NCI-H2227 (cell line): ENCODE measurements at regions not wholly inside any gene's neighbourhood (a gene's known extent, or its start where the extent isn't known, plus 50 kb on each side); places are given as distances from the start of the nearest gene placed in this dataset.
A peak's percentile ranks its signal among the peaks of the same experiment; 100 is the strongest.
"Not testable (repeated sequence)": the region's sequence is repeated elsewhere in the genome, so short reads cannot be mapped to it uniquely, and the experiment has no call there.

Experiments used
- DNase-seq: peaks from one replicate; lab custom pipeline; 2025; ENCODE audit not compliant: unreplicated experiment; lab: John Stamatoyannopoulos, UW

DNA sequence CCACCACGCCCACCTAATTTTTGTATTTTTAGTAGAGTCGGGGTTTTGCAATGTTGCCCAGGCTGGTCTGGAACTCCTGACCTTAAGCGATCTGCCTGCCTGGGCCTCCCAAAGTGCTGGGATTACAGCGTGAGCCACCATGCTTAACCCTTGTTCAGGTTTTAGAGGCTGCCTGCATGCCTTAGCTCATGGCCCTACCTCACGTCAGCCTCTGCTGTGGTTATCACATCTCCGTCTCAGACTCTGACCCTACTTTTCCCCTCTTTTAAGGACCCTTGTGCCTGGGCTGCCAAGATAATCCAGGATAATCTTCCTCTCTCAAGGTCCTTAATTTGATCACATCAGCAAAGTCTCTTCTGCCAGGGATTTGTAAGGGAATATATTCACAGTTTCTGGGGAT is 98.2 kb upstream of the PMAIP1 start:
- no peak for DNase-seq

DNA sequence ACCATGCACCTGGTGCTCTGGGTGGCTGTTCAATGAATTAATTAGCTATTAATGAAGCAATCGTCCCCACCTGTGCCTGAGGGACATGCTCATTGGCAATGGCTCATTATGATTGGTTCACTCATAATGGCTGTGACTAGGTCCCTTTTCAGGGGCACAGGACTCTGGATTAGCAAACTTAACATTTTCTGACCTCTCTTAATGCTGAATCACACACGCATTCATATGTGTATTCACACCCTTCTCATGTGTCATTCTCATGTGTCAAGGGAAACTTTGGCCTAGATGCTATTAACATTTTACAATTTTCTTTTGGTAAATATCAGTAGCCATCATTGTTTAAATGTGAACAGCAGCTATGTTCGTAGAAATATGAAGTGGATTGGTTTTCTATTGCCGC is 98.9 kb upstream of the PMAIP1 start:
- no peak for DNase-seq

- no peak for DNase-seq
Measured at GRCh38 chr18:59799383-59800015, 100.3 kb upstream of the PMAIP1 start.

DNA sequence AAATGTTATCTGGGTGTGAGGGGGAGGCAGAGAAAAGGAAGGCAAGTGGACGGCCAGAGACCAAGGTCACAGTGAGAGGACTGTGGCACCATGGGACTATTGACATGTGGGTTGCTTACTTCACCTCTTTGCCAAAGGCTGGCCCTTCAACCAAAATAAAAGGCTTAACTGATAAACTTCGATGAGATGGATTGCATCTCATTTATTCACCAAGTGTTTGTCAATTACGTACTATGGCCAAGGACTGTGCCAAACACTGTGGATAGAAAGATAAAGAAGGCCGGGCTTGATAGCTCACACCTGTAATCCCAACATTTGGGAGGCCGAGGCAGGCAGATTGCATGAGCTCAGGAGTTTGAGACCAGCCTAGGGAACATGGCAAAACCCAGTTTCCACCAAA is 98.7 kb upstream of the CCBE1 start:
- no peak for DNase-seq

- DNase-seq = no peak
Measured at GRCh38 chr18:59792353-59792752, 95.1 kb upstream of the CCBE1 start.

DNA sequence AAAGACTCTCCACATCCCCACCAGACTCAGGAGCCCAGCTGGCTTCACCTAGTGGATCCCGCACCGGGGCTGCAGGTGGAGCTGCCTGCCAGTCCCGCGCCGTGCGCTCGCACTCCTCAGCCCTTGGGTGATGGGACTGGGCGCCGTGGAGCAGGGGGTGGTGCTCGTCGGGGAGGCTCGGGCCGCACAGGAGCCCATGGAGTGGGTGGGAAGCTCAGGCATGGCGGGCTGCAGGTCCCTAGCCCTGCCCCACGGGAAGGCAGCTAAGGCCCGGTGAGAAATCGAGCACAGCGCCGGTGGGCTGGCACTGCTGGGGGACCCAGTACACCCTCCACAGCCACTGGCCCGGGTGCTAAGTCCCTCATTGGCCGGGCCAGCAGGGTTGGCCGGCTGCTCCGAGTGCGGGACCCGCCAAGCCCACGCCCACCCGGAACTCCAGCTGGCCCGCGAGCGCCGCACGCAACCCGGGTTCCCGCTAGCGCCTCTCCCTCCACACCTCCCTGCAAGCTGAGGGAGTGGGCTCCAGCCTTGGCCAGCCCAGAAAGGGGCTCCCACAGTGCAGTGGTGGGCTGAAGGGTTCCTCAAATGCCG is 93.2 kb upstream of the CCBE1 start:
- not testable (repeated sequence) for DNase-seq

GRCh38 chr18:59788791-59789106 is 91.5 kb upstream of the CCBE1 start:
- no peak for DNase-seq

DNA sequence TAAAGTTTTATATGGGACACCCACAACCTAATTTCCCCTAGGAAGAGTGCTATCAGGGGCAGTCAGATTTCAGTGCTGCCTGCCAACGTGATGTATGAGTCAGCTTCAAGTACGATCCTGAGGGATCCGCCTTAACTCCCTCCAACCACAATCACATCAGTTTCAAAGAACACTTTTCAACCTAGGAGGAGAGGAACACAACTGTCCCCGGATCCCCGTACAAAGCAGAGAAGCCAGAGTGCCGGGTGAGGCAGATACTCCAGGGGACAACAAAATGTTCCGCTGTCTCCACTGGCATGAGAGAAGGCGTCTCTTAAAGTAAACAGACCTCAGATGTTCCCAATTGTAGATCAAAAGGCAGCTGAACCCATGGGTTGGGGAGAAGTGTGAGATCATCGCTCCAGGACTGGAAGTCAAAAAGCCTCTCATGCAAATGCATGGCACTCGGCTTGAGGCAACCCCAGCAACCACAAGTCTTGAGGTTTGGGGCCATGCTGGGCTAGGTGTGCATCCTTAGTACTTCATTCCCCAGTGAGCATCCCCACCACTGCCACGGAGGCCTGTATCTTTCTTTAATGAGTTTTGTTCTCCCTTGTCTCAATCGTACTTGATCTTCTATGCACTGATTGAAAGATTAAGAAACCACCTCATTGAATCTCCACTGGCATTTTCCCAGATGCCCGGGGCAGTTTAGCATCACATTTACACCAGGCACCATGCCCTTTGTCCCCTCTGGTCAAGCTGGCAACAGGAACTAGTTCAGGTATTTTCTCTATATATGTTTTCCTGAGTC is 91.0 kb upstream of the CCBE1 start:
- no peak for DNase-seq

DNA sequence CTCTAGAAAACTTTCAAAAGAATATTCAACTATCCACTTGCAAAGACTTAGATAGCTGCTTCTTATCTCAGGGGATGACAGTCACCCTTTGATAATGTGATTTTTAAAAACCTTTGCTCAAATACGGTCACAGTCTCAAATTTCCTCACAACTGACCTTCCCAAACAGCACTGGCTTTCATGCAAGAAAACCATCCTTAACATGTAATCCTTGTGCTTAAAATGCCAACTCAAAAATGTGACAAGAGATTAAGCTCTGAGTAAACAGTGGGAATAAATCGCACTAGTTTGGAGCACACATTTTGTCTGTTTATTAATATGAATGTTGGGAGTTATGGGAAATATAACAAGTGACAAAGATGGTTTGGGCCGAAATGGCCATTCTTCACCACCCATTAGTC is 87.5 kb upstream of the CCBE1 start:
- DNase-seq = no peak

DNA sequence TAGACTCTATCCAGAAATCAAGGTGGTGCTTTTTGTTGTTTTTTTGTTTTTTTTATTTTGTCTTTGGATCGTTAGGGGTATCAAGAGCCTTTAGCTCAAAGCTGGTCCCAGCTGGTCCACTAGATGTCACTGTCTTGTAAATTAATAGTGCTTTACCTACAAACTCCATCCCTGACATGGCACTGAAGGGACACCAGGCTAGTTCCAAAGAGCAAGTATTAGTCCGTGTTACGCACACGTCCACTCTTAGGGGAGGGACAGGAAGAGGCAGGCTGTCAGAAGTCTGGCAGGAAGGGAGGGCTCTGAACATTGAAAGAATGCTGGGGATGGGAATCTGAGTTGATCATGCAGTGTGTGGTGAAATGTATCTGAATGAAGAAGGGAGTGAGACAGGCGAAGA is 85.9 kb upstream of the CCBE1 start:
- DNase-seq = peak; percentile 59

DNA sequence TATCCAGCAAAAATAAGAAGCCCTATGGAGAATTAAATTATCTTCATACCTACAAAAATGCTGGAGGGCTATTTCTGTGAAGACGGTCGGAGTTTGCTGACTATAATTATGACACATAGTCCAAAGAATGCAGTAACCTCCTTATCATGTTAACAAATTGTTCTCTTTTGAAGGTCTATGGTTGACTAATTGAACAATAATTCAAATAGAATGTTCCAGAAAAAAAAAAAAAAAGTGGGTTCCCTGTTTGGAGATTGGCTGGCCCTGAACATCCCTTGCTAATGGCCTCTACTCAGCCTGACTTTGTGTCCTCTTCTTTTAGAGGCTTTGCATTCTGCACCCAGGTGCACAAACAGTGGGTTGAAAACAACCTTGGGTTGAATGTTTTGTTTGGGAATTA is 82.8 kb upstream of the CCBE1 start:
- DNase-seq = no peak

- no peak for DNase-seq
Measured at GRCh38 chr18:59778434-59778833, 81.2 kb upstream of the CCBE1 start.

GRCh38 chr18:59777636-59778035 is 80.4 kb upstream of the CCBE1 start:
- DNase-seq = no peak

DNA sequence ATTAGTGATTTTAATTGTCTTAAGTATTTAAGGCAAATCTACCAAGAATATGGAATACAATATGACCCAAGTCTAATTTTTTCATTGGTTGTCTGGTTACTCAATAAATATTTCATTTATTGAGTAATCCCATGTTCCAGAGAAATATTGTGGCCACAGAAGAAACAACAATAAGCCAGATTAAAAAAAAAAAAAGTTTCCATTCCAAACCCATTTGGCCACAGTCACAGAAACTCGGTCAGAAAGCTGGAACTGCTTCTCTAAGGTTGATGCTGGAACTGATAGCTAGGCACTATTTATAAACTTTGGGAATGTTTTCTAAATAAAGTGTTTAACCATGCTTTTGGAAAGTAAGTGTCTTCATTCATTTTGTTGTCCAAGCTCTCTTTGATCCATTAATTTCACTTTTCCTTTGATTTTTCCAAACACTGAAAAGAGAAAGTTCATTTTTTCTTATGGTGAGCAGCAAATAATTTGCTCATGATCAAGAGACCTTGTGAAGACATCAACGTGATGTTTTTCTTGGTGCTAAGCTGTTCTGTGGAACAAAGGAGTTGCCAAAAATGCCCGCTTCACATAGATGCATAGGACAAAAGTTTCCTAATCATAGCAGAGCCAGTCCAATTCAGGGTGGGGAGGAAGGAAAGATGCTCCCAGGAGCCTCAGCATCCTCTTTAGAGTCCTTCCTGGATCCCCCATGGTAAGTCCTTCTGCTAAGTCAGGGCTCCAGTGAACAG is 72.1 kb upstream of the CCBE1 start:
- no peak for DNase-seq

DNA sequence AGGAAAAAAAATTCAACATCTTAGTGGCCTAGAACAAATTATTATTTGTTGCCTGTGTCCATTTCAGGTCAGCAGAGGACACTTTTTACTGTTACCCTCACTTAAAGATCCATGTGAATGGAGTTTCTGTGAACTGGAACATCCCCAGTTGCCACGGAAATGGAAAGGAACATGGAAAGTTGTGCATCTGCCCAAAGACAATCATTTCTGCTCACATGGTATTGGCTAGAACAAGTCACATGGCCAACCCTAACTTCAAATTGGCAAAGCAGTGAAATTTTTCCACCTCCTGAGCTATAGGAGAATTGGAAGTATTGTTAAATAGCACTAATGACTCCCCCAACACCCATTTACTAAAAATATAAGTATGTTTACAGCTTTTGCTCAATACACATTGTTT is 71.2 kb upstream of the CCBE1 start:
- DNase-seq = no peak

- no peak for DNase-seq
Measured at GRCh38 chr18:59767732-59768131, 70.5 kb upstream of the CCBE1 start.

- DNase-seq = no peak
Measured at GRCh38 chr18:59765343-59765742, 68.1 kb upstream of the CCBE1 start.

GRCh38 chr18:59764281-59764680 is 67.1 kb upstream of the CCBE1 start:
- no peak for DNase-seq

DNA sequence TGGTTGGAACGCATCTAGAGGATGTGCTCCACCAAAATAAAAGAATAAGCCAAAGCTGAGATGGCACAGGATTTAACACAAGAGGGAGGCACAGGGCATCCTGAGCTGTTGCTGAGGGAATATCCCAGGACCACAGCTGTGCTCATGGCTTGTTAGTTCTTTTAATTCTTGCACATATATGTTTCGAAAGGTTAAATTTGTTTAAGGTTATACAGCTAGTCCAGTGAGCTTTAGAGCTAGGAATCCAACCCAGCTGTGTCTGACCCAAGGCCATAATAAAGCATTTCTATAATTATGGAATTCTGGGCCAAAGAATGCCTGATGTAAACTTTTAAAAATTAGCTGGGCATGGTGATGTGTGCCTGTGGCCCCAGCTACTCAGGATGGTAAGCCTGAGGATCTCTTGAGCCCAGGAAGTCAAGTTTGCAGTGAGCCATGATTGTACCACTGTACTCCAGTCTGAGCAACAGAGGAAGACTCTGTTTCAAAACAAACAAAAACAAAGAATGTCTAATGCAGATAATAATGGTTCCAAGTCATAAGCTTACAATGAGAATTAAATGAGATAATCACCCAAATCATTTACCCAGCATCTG is 66.4 kb upstream of the CCBE1 start:
- no peak for DNase-seq

DNA sequence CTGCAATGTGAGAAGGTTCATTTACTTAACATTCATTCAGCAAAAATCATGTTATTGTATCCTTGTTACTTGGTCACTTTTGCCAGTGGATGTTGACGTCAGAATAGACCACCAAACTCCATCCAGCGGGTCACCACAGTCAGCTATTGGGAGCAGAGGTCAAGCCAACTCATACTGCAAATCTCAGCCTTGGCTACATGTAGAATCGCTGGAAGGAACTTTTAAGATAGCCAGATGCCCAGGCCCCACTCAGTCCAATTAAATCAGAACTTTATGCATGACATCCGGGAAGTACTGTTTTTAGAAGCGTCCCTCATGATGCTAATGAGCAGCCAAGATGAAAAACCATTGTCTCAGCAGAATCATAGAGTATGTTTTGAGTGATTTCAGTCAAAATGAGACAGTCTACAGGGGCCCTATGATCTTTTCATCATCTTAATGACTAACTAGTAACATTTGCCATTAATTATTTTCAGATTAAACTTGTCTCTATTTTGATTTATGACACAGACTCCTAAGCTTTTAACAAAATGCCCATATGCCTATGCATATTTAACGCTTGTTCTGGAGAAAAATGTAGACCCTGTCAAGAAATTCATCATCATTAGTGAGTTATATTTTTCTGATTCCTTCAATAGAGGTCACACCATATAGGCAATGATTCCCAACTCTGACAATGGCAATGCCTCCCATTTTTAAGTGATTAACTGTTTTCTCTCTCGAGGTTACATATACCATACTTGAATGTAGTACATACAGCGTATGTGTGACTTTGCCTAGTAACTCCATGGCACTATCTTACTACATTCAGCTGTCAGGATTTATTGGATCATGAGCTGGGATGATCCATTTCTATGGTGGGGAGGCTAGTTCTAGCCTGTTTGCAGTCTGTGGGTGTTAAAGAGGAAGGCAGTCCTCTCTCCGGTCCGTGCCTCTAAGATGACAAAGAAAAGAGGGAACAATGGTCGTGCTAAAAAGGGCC is 63.7 kb upstream of the CCBE1 start:
- no peak for DNase-seq
